ENCODE measurements at regions not wholly inside any gene's neighbourhood (a gene's known extent, or its start where the extent isn't known, plus 50 kb on each side); places are given as distances from the start of the nearest gene placed in this dataset.

GRCh38 chr19:14318873-14319272, 62.4 kb upstream of the ADGRE5 start:
- peak in 1 of 2 experiments; percentile 80 for DNase-seq (ENCODE audit: low read depth in 1 of 2, low spot score in 2 of 2)
- Histone ChIP-seq H3K27me3 (replicated peaks in 1 of 4; ENCODE audit: control insufficient read depth in 3 of 4, extremely low read depth in 1 of 4, insufficient read depth in 3 of 4, low read length in 3 of 4) (no peaks in the 10 kb centered on the region), H3K79me1 (ENCODE audit: low read depth, low read length) (no peaks in the 10 kb centered on the region; the same call in 1 of the 2 replicates), H2BK12ac (ENCODE audit: low read depth, low read length) (no peak overlapping the region), H3K79me2 (ENCODE audit: control insufficient read depth in 1 of 2, insufficient read depth in 2 of 2, low read length in 2 of 2) (no peaks in the 10 kb centered on the region), H3K9ac (replicated peaks in 1 of 4; ENCODE audit: extremely low read depth in 1 of 4, low read depth in 3 of 4, low read length in 3 of 4) (no peak overlapping the region), H3K4ac (replicated peaks; ENCODE audit: insufficient read length, low read depth, low read length) (no peak overlapping the region), H4K5ac (ENCODE audit: insufficient read length, low read depth, low read length) (no peak overlapping the region), H3K4me1 (replicated peaks in 1 of 4; ENCODE audit: control insufficient read depth in 3 of 4, insufficient read depth in 4 of 4, low read length in 3 of 4) (no peaks in the 10 kb centered on the region; a peak in 1 of 7 replicates), H2AK5ac (ENCODE audit: low read depth, low read length) (no peak overlapping the region), H3K14ac (ENCODE audit: insufficient read length) (no peak overlapping the region), H3K23ac (ENCODE audit: insufficient read length) (no peak overlapping the region), H2BK120ac (replicated peaks; ENCODE audit: low read depth, low read length) (no peak overlapping the region), H2AFZ (ENCODE audit: low read length) (peak overlapping the region; percentile 79; the same call in 1 of the 2 replicates), H2BK5ac (ENCODE audit: low read depth, low read length) (no peak overlapping the region), H3K23me2 (ENCODE audit: low read depth, low read length) (no peaks in the 10 kb centered on the region), H4K8ac (ENCODE audit: extremely low read depth, insufficient read depth, low read length) (no peak overlapping the region; the same call in 1 of the 2 replicates), H3K56ac (replicated peaks; ENCODE audit: insufficient read length, low read depth, low read length) (no peak overlapping the region), H3K4me2 (ENCODE audit: insufficient read depth in 1 of 2, low read depth in 2 of 2, low read length in 2 of 2) (no peak overlapping the region), H3K36me3 (ENCODE audit: control insufficient read depth in 2 of 4, insufficient read depth in 4 of 4, low read length in 3 of 4) (no peaks in the 10 kb centered on the region), H3K4me3 (ENCODE audit: extremely low read depth in 1 of 4, insufficient read depth in 2 of 4, low read depth in 3 of 4, low read length in 4 of 4) (no peak overlapping the region), H2BK15ac (ENCODE audit: low read length) (no peak overlapping the region), H3K18ac (ENCODE audit: extremely low read depth, low read length) (no peak overlapping the region), H3K27ac (ENCODE audit: low read depth, low read length) (no peak overlapping the region), H3K9me3 (ENCODE audit: insufficient read depth in 2 of 2, low read depth in 1 of 2, low read length in 1 of 2) (0 out of 4 replicates have a peak, but pooled peaks cover 0 to 2% of the 10 kb centered on the region in 2 experiments), H2BK20ac (ENCODE audit: low read length) (no peak overlapping the region), H4K20me1 (replicated peaks in 1 of 2; ENCODE audit: control insufficient read depth in 1 of 2, insufficient read depth in 2 of 2, low read length in 2 of 2) (no peaks in the 10 kb centered on the region), H4K91ac (replicated peaks; ENCODE audit: insufficient read length, low read length) (no peak overlapping the region)
- WGBS, 2 experiments (ENCODE audit: extremely low coverage in 1 of 2, insufficient coverage in 1 of 2, insufficient read length in 1 of 2, insufficient replicate concordance in 2 of 2, low coverage in 1 of 2, low lambda C conversion rate in 2 of 2, missing lambda C conversion rate in 1 of 2): 46% methylated on average over 12 of the region's 12 CpGs; no CpG with 5 or more reads in 1 of the 2 experiments
- CTCF ChIA-PET (ENCODE audit: partially characterized antibody): interaction anchor here (0.6 to 3.1 kb wide), 11 partner anchors 11 to 479 kb away, joined by 3 to 9 read pairs (median 3); partner anchors contain the start of gene ASF1B
- TF ChIP-seq, protein P1, sequence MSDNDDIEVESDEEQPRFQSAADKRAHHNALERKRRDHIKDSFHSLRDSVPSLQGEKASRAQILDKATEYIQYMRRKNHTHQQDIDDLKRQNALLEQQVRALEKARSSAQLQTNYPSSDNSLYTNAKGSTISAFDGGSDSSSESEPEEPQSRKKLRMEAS (IDR thresholded peaks at IDR 0.05): peak; percentile 49
- TF ChIP-seq, protein P2, sequence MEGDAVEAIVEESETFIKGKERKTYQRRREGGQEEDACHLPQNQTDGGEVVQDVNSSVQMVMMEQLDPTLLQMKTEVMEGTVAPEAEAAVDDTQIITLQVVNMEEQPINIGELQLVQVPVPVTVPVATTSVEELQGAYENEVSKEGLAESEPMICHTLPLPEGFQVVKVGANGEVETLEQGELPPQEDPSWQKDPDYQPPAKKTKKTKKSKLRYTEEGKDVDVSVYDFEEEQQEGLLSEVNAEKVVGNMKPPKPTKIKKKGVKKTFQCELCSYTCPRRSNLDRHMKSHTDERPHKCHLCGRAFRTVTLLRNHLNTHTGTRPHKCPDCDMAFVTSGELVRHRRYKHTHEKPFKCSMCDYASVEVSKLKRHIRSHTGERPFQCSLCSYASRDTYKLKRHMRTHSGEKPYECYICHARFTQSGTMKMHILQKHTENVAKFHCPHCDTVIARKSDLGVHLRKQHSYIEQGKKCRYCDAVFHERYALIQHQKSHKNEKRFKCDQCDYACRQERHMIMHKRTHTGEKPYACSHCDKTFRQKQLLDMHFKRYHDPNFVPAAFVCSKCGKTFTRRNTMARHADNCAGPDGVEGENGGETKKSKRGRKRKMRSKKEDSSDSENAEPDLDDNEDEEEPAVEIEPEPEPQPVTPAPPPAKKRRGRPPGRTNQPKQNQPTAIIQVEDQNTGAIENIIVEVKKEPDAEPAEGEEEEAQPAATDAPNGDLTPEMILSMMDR (IDR thresholded peaks at IDR 0.05; ENCODE audit: control extremely low read depth in 1 of 3, insufficient read depth in 1 of 3, low read depth in 1 of 3, low read length in 3 of 3): peak; percentile 61 to 75 (median 67)
- TF ChIP-seq MAFK (IDR thresholded peaks at IDR 0.05; ENCODE audit: low read depth, low read length) (no peak), RAD21 (IDR thresholded peaks at IDR 0.05 in 1 of 2, conservative IDR thresholded peaks at IDR 0.05 in 1 of 2; ENCODE audit: low read depth in 2 of 2, low read length in 2 of 2) (peak; percentile 67 to 72), TBP (IDR thresholded peaks at IDR 0.05; ENCODE audit: low read depth, low read length) (0 out of 2 replicates have a peak, but pooled peaks have one; percentile 29), HDAC6 (IDR thresholded peaks at IDR 0.05; ENCODE audit: low read depth, low read length) (no peak)
- no peak for FAIRE-seq
- POLR2A ChIA-PET (ENCODE audit: partially characterized antibody): interaction anchor here (1.1 kb wide), 1 partner anchor 36 kb away, joined by 3 read pairs; no protein-coding TSS in a partner anchor

All from H1 (cell line).